Activated T-cell treated with anti-CD3 and anti-CD28 coated beads for 24 hours (primary cell): ENCODE measurements at regions not wholly inside any gene's neighbourhood (a gene's known extent, or its start where the extent isn't known, plus 50 kb on each side); places are given as distances from the start of the nearest gene placed in this dataset.

Experiments used
- DNase-seq: peaks from one replicate; pipeline ENCODE4 v3.0.0-alpha.2; 2020; ENCODE audit warnings: low read depth

- DNase-seq, result no peak
Measured at GRCh38 chr16:9186061-9186460, 94.6 kb downstream of the HAPSTR1 start.

GRCh38 chr16:9188721-9189120, 97.3 kb downstream of the HAPSTR1 start:
- DNase-seq, result no peak

GRCh38 chr16:9191274-9191850, 99.9 kb downstream of the HAPSTR1 start:
- DNase-seq, result no peak

GRCh38 chr16:9192746-9193145, 101.3 kb downstream of the HAPSTR1 start:
- no peak for DNase-seq

GRCh38 chr16:9195287-9195686, 103.8 kb downstream of the HAPSTR1 start:
- DNase-seq, result no peak

GRCh38 chr16:9197957-9198661, 106.7 kb downstream of the HAPSTR1 start:
- no peak for DNase-seq

GRCh38 chr16:9199311-9199710, 107.9 kb downstream of the HAPSTR1 start:
- no peak for DNase-seq

GRCh38 chr16:9199751-9200150, 108.3 kb downstream of the HAPSTR1 start:
- DNase-seq, result no peak

- no peak for DNase-seq
Measured at GRCh38 chr16:9203956-9204355, 112.5 kb downstream of the HAPSTR1 start.

GRCh38 chr16:9205661-9206060, 114.2 kb downstream of the HAPSTR1 start:
- DNase-seq, result no peak

- no peak for DNase-seq
Measured at GRCh38 chr16:9206156-9206555, 114.7 kb downstream of the HAPSTR1 start.

- DNase-seq, result no peak
Measured at GRCh38 chr16:9212621-9213020, 121.2 kb downstream of the HAPSTR1 start.

- no peak for DNase-seq
Measured at GRCh38 chr16:9219813-9220212, 128.4 kb downstream of the HAPSTR1 start.

GRCh38 chr16:9225527-9226316, 134.3 kb downstream of the HAPSTR1 start:
- no peak for DNase-seq

GRCh38 chr16:9226924-9227323, 135.5 kb downstream of the HAPSTR1 start:
- no peak for DNase-seq

GRCh38 chr16:9231039-9231438, 139.6 kb downstream of the HAPSTR1 start:
- DNase-seq, result no peak

- DNase-seq, result no peak
Measured at GRCh38 chr16:9232102-9232770, 140.8 kb downstream of the HAPSTR1 start.

- no peak for DNase-seq
Measured at GRCh38 chr16:9235867-9236266, 144.4 kb downstream of the HAPSTR1 start.

GRCh38 chr16:9236319-9236718, 144.9 kb downstream of the HAPSTR1 start:
- DNase-seq, result no peak

- no peak for DNase-seq
Measured at GRCh38 chr16:9238346-9238745, 146.9 kb downstream of the HAPSTR1 start.

GRCh38 chr16:9241177-9241576, 149.7 kb downstream of the HAPSTR1 start:
- DNase-seq, result no peak

GRCh38 chr16:9248162-9248561, 156.7 kb downstream of the HAPSTR1 start:
- no peak for DNase-seq

GRCh38 chr16:9249534-9249933, 158.1 kb downstream of the HAPSTR1 start:
- DNase-seq, result no peak
